ENCODE measurements at regions not wholly inside any gene's neighbourhood (a gene's known extent, or its start where the extent isn't known, plus 50 kb on each side); places are given as distances from the start of the nearest gene placed in this dataset.

- TF ChIP-seq NBN (IDR thresholded peaks at IDR 0.05) (no peak), TAF1 (IDR thresholded peaks at IDR 0.05; ENCODE audit: borderline replicate concordance, low read depth, low read length) (no peak)
Observed at GRCh38 chr18:29664278-29665036, 1378.1 kb downstream of the DSC3 start (continued).

- H2AFZ ChIP-seq (ENCODE audit: control insufficient read depth, low read depth, low read length): no peak overlapping the region
- no peaks in the 10 kb centered on the region for H3K79me2 ChIP-seq (ENCODE audit: control insufficient read depth, insufficient read depth, low read length)
- POLR2A ChIA-PET: no interaction called here
- no peaks in the 10 kb centered on the region for H3K9me3 ChIP-seq (replicated peaks; ENCODE audit: control insufficient read depth, insufficient read depth, low read length)
- no peaks in the 10 kb centered on the region for H3K4me1 ChIP-seq (ENCODE audit: control insufficient read depth, insufficient read depth, low read length)
- no peak for ATAC-seq
- no peaks in the 10 kb centered on the region for H3K36me3 ChIP-seq (ENCODE audit: control insufficient read depth in 2 of 2, insufficient read depth in 2 of 2, low read length in 1 of 2)
- H3K27me3 ChIP-seq (replicated peaks in 1 of 2; ENCODE audit: control insufficient read depth in 2 of 2, insufficient read depth in 2 of 2, low read length in 1 of 2): no peaks in the 10 kb centered on the region
- SMC1A ChIA-PET (ENCODE audit: uncharacterized antibody, unreplicated experiment): no interaction called here
- H3K27ac ChIP-seq (ENCODE audit: control insufficient read depth, insufficient read depth): no peak overlapping the region
- CTCF ChIA-PET: no interaction called here
- intact Hi-C loops (cut with micrococcal nuclease; ENCODE audit: unreplicated experiment): no loop called here
- no peaks in the 10 kb centered on the region for H4K20me1 ChIP-seq (ENCODE audit: control insufficient read depth, insufficient read depth)
- BruUV-seq (replicated peaks): no TSS peak
- H3K9ac ChIP-seq (ENCODE audit: control insufficient read depth, insufficient read depth, low read length): no peak overlapping the region
- no peak for DNase-seq (ENCODE audit: low read depth, low spot score)
- H3K4me2 ChIP-seq (ENCODE audit: control insufficient read depth, insufficient read depth): no peak overlapping the region
- RAD21 ChIA-PET (ENCODE audit: unreplicated experiment): no interaction called here
- no peak for FAIRE-seq
- in situ Hi-C loops (cut with MboI): no loop called here
- no peak overlapping the region for H3K4me3 ChIP-seq
- 0% methylated on average over 3 of the region's 3 CpGs for WGBS (ENCODE audit: insufficient coverage, insufficient replicate concordance, low lambda C conversion rate, missing lambda C conversion rate)
- TF ChIP-seq RB1 (IDR thresholded peaks at IDR 0.05; ENCODE audit: borderline replicate concordance): no peak
- TF ChIP-seq CBX5 (IDR thresholded peaks at IDR 0.05; ENCODE audit: low read depth): no peak
- TF ChIP-seq PML (IDR thresholded peaks at IDR 0.05; ENCODE audit: low read length): no peak
- TF ChIP-seq SMAD1 (IDR thresholded peaks at IDR 0.05; ENCODE audit: low read depth, partially characterized antibody): no peak
- TF ChIP-seq PRDM15 (CRISPR knock-in tag; IDR thresholded peaks at IDR 0.05): no peak
- no peak for TF ChIP-seq SKIL (IDR thresholded peaks at IDR 0.05; ENCODE audit: low read depth, poor library complexity, severe bottlenecking)
- no peak for TF ChIP-seq SREBF1 (IDR thresholded peaks at IDR 0.05; ENCODE audit: low read length)
- no peak for TF ChIP-seq ZNF24 (IDR thresholded peaks at IDR 0.05)
- no peak for TF ChIP-seq POU2F2 (IDR thresholded peaks at IDR 0.05; ENCODE audit: borderline replicate concordance, low read depth, low read length)
- TF ChIP-seq EZH2 (IDR thresholded peaks at IDR 0.05; ENCODE audit: borderline replicate concordance, control insufficient read depth, low read depth, low read length): no peak
- no peak for TF ChIP-seq WRNIP1 (IDR thresholded peaks at IDR 0.05; ENCODE audit: borderline replicate concordance, low read depth, low read length)
- TF ChIP-seq KAT2A (conservative IDR thresholded peaks at IDR 0.05; ENCODE audit: control insufficient read depth, low read depth, low read length): no peak
Observed at GRCh38 chr18:29661924-29662323, 1380.6 kb downstream of the DSC3 start.
